ENCODE measurements at regions not wholly inside any gene's neighbourhood (a gene's known extent, or its start where the extent isn't known, plus 50 kb on each side); places are given as distances from the start of the nearest gene placed in this dataset.

- TF ChIP-seq CTCF (IDR thresholded peaks at IDR 0.05; ENCODE audit: borderline replicate concordance, extremely low read depth, low read length, poor library complexity, severe bottlenecking) (no peak), EZH2 (IDR thresholded peaks at IDR 0.05; ENCODE audit: borderline replicate concordance, low read depth, low read length, severe bottlenecking) (no peak)
These were observed 67.2 kb upstream of the LHX1 start for GRCh38 chr17:36869856-36870719.

Data from DND-41 (cell line).